Neural progenitor cell (in vitro differentiated cells): ENCODE measurements at regions not wholly inside any gene's neighbourhood (a gene's known extent, or its start where the extent isn't known, plus 50 kb on each side); places are given as distances from the start of the nearest gene placed in this dataset.
"Not testable (repeated sequence)": the region's sequence is repeated elsewhere in the genome, so short reads cannot be mapped to it uniquely, and the experiment has no call there.

Experiments used
- DNase-seq: peaks from one replicate; pipeline ENCODE4 v3.0.0-alpha.2; 2016; ENCODE audit warnings: low spot score
- H2AFZ ChIP-seq: fragments of 200-600 bp; sonication (generic); replicated peaks from 2 replicates; pipeline ENCODE4 v1.6.1; 2016; ENCODE audit warnings: antibody characterized with exemption
- H3F3A ChIP-seq: fragments of 200-600 bp; sonication (generic); 2 replicates; pipeline ENCODE4 v1.6.1; 2016; ENCODE audit warnings: antibody characterized with exemption, low read depth
- H3K27ac ChIP-seq: fragments of 200-600 bp; sonication (generic); 2 replicates; pipeline ENCODE4 v1.5.1; 2016; ENCODE audit warnings: mild to moderate bottlenecking
- H3K27me3 ChIP-seq: fragments of 200-600 bp; sonication (generic); 2 replicates; pipeline ENCODE4 v1.6.1; 2016; ENCODE audit warnings: mild to moderate bottlenecking, moderate library complexity
- H3K36me3 ChIP-seq: fragments of 200-600 bp; sonication (generic); 2 replicates; pipeline ENCODE4 v1.5.1; 2016
- H3K4me1 ChIP-seq: fragments of 200-600 bp; sonication (generic); 2 replicates; pipeline ENCODE4 v1.6.1; 2016; ENCODE audit warnings: mixed run types
- H3K4me2 ChIP-seq: fragments of 200-600 bp; sonication (generic); 2 replicates; pipeline ENCODE4 v1.6.1; 2016
- H3K4me3 ChIP-seq: fragments of 200-600 bp; sonication (generic); 2 replicates; pipeline ENCODE4 v1.5.1; 2016
- H3K79me2 ChIP-seq: fragments of 200-600 bp; sonication (generic); 2 replicates; pipeline ENCODE4 v1.6.1; 2016; ENCODE audit warnings: low read depth
- H3K9ac ChIP-seq: fragments of 200-600 bp; sonication (generic); 2 replicates; pipeline ENCODE4 v1.6.1; 2016
- H3K9me3 ChIP-seq: fragments of 200-600 bp; sonication (generic); 2 replicates; pipeline ENCODE4 v1.5.1; 2016; ENCODE audit warnings: low read depth
- H4K20me1 ChIP-seq: fragments of 200-600 bp; sonication (generic); 2 replicates; pipeline ENCODE4 v1.6.1; 2016; ENCODE audit warnings: low read depth
- H3K27ac Mint-ChIP-seq: 3 replicates; pipeline ENCODE4 v1.8.0; 2021; ENCODE audit warnings: mixed read lengths
- H3K27me3 Mint-ChIP-seq: 2 replicates; pipeline ENCODE4 v1.8.0; 2022; ENCODE audit warnings: low read depth, mild to moderate bottlenecking, inconsistent platforms, moderate library complexity, mixed read lengths; ENCODE audit not compliant: insufficient read depth
- H3K36me3 Mint-ChIP-seq: 3 replicates; pipeline ENCODE4 v1.8.0; 2021; ENCODE audit warnings: mixed read lengths
- H3K4me1 Mint-ChIP-seq: 3 replicates; pipeline ENCODE4 v1.8.0; 2021; ENCODE audit warnings: mixed read lengths
- H3K4me3 Mint-ChIP-seq: 3 replicates; pipeline ENCODE4 v1.8.0; 2021; ENCODE audit warnings: mild to moderate bottlenecking, moderate library complexity, mixed read lengths
- H3K9me3 Mint-ChIP-seq: 3 replicates; pipeline ENCODE4 v1.8.0; 2020; ENCODE audit warnings: mixed read lengths
- CTCF ChIP-seq: fragments of 200-600 bp; sonication (generic); IDR thresholded peaks from 2 replicates; pipeline ENCODE4 v1.5.1; 2017; ENCODE audit warnings: antibody characterized with exemption, mild to moderate bottlenecking
- EZH2 ChIP-seq: fragments of 200-600 bp; sonication (generic); IDR thresholded peaks from 2 replicates; pipeline ENCODE4 v1.6.1; 2017; ENCODE audit warnings: antibody characterized with exemption, mild to moderate bottlenecking, moderate library complexity
- EZH2phosphoT487 ChIP-seq: fragments of 200-600 bp; sonication (generic); IDR thresholded peaks from 2 replicates; pipeline ENCODE4 v1.6.1; 2017; ENCODE audit warnings: antibody characterized with exemption

GRCh38 chr5:103993031-103993430 lies 430.4 kb upstream of the NUDT12 start:
- H3K27me3 ChIP-seq, result no peaks in the 10 kb centered on the region
- no peaks in the 10 kb centered on the region for H3K9me3 ChIP-seq
- no peaks in the 10 kb centered on the region for H3K79me2 ChIP-seq
- H3F3A ChIP-seq, result no peaks in the 10 kb centered on the region
- TF ChIP-seq EZH2 (no peak), EZH2phosphoT487 (no peak), CTCF (no peak)
- no peak overlapping the region for H3K27ac Mint-ChIP-seq
- DNase-seq, result no peak
- no peaks in the 10 kb centered on the region for H3K36me3 ChIP-seq
- no peak overlapping the region for H2AFZ ChIP-seq
- H3K9ac ChIP-seq, result no peak overlapping the region
- no peak overlapping the region for H3K27ac ChIP-seq
- no peak overlapping the region for H3K4me3 ChIP-seq
- H3K27me3 Mint-ChIP-seq, result no peaks in the 10 kb centered on the region
- no peaks in the 10 kb centered on the region for H3K4me1 ChIP-seq
- H3K4me1 Mint-ChIP-seq, result no peaks in the 10 kb centered on the region
- no peaks in the 10 kb centered on the region for H3K36me3 Mint-ChIP-seq
- H3K9me3 Mint-ChIP-seq, result peaks cover 8% of the 10 kb centered on the region
- H3K4me3 Mint-ChIP-seq, result no peak overlapping the region
- no peak overlapping the region for H3K4me2 ChIP-seq
- H4K20me1 ChIP-seq, result no peaks in the 10 kb centered on the region

- peaks cover 8% of the 10 kb centered on the region for H3K9me3 Mint-ChIP-seq
- H2AFZ ChIP-seq, result no peak overlapping the region
- no peaks in the 10 kb centered on the region for H3F3A ChIP-seq
- no peak for TF ChIP-seq EZH2
- no peak for TF ChIP-seq EZH2phosphoT487
- no peak overlapping the region for H3K4me3 Mint-ChIP-seq
- H3K27me3 Mint-ChIP-seq, result no peaks in the 10 kb centered on the region
- H3K27ac ChIP-seq, result no peak overlapping the region
- no peak overlapping the region for H3K4me3 ChIP-seq
- H4K20me1 ChIP-seq, result no peaks in the 10 kb centered on the region
- H3K27ac Mint-ChIP-seq, result no peak overlapping the region
- H3K9ac ChIP-seq, result no peak overlapping the region
- H3K36me3 ChIP-seq, result no peaks in the 10 kb centered on the region
- no peaks in the 10 kb centered on the region for H3K4me1 ChIP-seq
- H3K4me1 Mint-ChIP-seq, result no peaks in the 10 kb centered on the region
- H3K9me3 ChIP-seq, result no peaks in the 10 kb centered on the region
- H3K79me2 ChIP-seq, result no peaks in the 10 kb centered on the region
- H3K36me3 Mint-ChIP-seq, result no peaks in the 10 kb centered on the region
- DNase-seq, result no peak
- H3K4me2 ChIP-seq, result no peak overlapping the region
- H3K27me3 ChIP-seq, result no peaks in the 10 kb centered on the region
Observed at GRCh38 chr5:103990064-103990463, 427.5 kb upstream of the NUDT12 start.

DNA sequence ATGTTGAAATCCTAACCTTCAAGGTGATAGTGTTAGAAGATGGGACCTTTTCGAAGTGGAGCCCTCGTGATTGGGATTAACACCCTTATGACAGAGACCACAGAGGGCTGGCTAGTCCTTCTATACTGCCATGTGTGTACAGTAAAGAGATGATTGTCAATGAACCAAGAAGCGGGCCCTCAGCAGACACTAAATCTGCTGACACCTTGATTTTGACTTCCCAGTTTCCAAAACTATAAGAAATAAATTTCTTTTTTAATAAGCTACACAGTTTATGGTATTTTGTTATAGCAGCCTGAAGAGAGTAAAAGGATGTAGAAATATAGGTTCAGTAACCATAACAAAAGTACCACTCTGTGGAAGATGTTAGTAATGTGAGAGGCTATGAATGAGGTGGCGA lies 419.0 kb upstream of the NUDT12 start:
- no peaks in the 10 kb centered on the region for H3K27me3 Mint-ChIP-seq
- Histone ChIP-seq H3K4me1 (no peaks in the 10 kb centered on the region), H3K9ac (no peak overlapping the region), H3K36me3 (no peaks in the 10 kb centered on the region), H2AFZ (no peak overlapping the region), H3K79me2 (no peaks in the 10 kb centered on the region), H3F3A (no peaks in the 10 kb centered on the region), H3K4me3 (no peak overlapping the region), H4K20me1 (no peaks in the 10 kb centered on the region), H3K4me2 (no peak overlapping the region), H3K27me3 (no peaks in the 10 kb centered on the region), H3K27ac (no peak overlapping the region), H3K9me3 (no peaks in the 10 kb centered on the region)
- no peak for TF ChIP-seq CTCF
- TF ChIP-seq EZH2phosphoT487, result no peak
- TF ChIP-seq EZH2, result no peak
- H3K9me3 Mint-ChIP-seq, result no peaks in the 10 kb centered on the region
- no peak overlapping the region for H3K27ac Mint-ChIP-seq
- no peaks in the 10 kb centered on the region for H3K36me3 Mint-ChIP-seq
- DNase-seq, result no peak
- no peak overlapping the region for H3K4me3 Mint-ChIP-seq
- no peaks in the 10 kb centered on the region for H3K4me1 Mint-ChIP-seq

GRCh38 chr5:103973669-103974068 lies 411.1 kb upstream of the NUDT12 start:
- Histone ChIP-seq H3K36me3 (no peaks in the 10 kb centered on the region), H3K9ac (no peak overlapping the region), H4K20me1 (no peaks in the 10 kb centered on the region), H3K4me3 (no peak overlapping the region), H3K79me2 (no peaks in the 10 kb centered on the region), H3K4me2 (no peak overlapping the region), H3K27me3 (no peaks in the 10 kb centered on the region), H3F3A (no peaks in the 10 kb centered on the region), H3K27ac (no peak overlapping the region), H2AFZ (no peak overlapping the region), H3K9me3 (peaks cover 4% of the 10 kb centered on the region), H3K4me1 (no peaks in the 10 kb centered on the region)
- peaks cover 12% of the 10 kb centered on the region for H3K9me3 Mint-ChIP-seq
- H3K27ac Mint-ChIP-seq, result no peak overlapping the region
- peaks cover 2% of the 10 kb centered on the region for H3K36me3 Mint-ChIP-seq
- H3K4me1 Mint-ChIP-seq, result no peaks in the 10 kb centered on the region
- peak; percentile 1 for DNase-seq
- H3K4me3 Mint-ChIP-seq, result no peak overlapping the region
- no peaks in the 10 kb centered on the region for H3K27me3 Mint-ChIP-seq
- TF ChIP-seq EZH2 (no peak), EZH2phosphoT487 (no peak), CTCF (no peak)

DNA sequence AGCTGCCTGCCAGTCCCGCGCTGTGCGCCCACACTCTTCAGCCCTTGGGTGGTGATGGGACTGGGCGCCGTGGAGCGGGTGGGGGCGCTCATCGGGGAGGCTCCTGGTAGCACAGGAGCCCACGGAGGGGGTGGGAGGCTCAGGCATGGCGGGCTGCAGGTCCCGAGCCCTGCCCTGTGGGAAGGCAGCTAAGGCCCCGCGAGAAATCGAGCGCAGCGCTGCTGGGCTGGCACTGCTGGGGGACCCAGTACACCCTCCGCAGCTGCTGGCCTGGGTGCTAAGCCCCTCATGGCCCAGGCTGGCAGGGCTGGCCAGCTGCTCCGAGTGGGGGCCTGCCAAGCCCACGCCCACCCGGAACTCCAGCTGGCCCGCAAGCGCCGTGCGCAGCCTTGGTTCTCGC lies 403.7 kb upstream of the NUDT12 start:
- H3K36me3 Mint-ChIP-seq, H3K36me3 ChIP-seq, H3K4me3 ChIP-seq, H3K27ac ChIP-seq, H3K9me3 ChIP-seq, H3K27me3 Mint-ChIP-seq, H4K20me1 ChIP-seq, H3K4me2 ChIP-seq, DNase-seq, H3K4me1 ChIP-seq, H3K4me1 Mint-ChIP-seq, H3K79me2 ChIP-seq, H3K27ac Mint-ChIP-seq, H3K4me3 Mint-ChIP-seq, H3K27me3 ChIP-seq, H3K9ac ChIP-seq, H3F3A ChIP-seq, H2AFZ ChIP-seq: not testable (repeated sequence)
- H3K9me3 Mint-ChIP-seq, result peaks cover 12% of the 10 kb centered on the region
